IPS-18c (cell line): ENCODE measurements at regions not wholly inside any gene's neighbourhood (a gene's known extent, or its start where the extent isn't known, plus 50 kb on each side); places are given as distances from the start of the nearest gene placed in this dataset.

Experiments used
- H3K4me3 ChIP-seq: 2 replicates; pipeline ENCODE4 v1.7.0; 2013; ENCODE audit warnings: low read depth, mild to moderate bottlenecking, low read length, moderate library complexity; ENCODE audit not compliant: insufficient read depth
- H3K9me3 ChIP-seq: one replicate; pipeline ENCODE4 v1.6.1; 2013; ENCODE audit warnings: mild to moderate bottlenecking, low read length, moderate library complexity; ENCODE audit not compliant: control insufficient read depth, insufficient read depth

- no peaks in the 10 kb centered on the region for H3K9me3 ChIP-seq
- H3K4me3 ChIP-seq: no peak overlapping the region
These were observed 413.2 kb downstream of the CETN3 start for GRCh38 chr5:89996335-89996734.

- Histone ChIP-seq H3K4me3 (no peak overlapping the region), H3K9me3 (no peaks in the 10 kb centered on the region)
These were observed 415.3 kb downstream of the CETN3 start for GRCh38 chr5:89994266-89994665.

GRCh38 chr5:89992201-89992600 lies 417.4 kb downstream of the CETN3 start:
- Histone ChIP-seq H3K4me3 (no peak overlapping the region), H3K9me3 (no peaks in the 10 kb centered on the region)

GRCh38 chr5:89991592-89991991 lies 418.0 kb downstream of the CETN3 start:
- Histone ChIP-seq H3K4me3 (no peak overlapping the region), H3K9me3 (no peaks in the 10 kb centered on the region)

GRCh38 chr5:89989776-89990175 lies 419.8 kb downstream of the CETN3 start:
- no peak overlapping the region for H3K4me3 ChIP-seq

GRCh38 chr5:89988998-89989655 lies 420.4 kb downstream of the CETN3 start:
- Histone ChIP-seq H3K4me3 (no peak overlapping the region), H3K9me3 (no peaks in the 10 kb centered on the region)

More at GRCh38 chr5:89989776-89990175, 419.8 kb downstream of the CETN3 start:
- H3K9me3 ChIP-seq: no peaks in the 10 kb centered on the region

- Histone ChIP-seq H3K9me3 (no peaks in the 10 kb centered on the region), H3K4me3 (no peak overlapping the region)
These were observed 421.3 kb downstream of the CETN3 start for GRCh38 chr5:89988129-89988810.

- Histone ChIP-seq H3K4me3 (no peak overlapping the region), H3K9me3 (no peaks in the 10 kb centered on the region)
These were observed 426.3 kb downstream of the CETN3 start for GRCh38 chr5:89983216-89983615.

GRCh38 chr5:89981878-89982773 lies 427.4 kb downstream of the CETN3 start:
- Histone ChIP-seq H3K9me3 (no peaks in the 10 kb centered on the region), H3K4me3 (no peak overlapping the region)

GRCh38 chr5:89981021-89981420 lies 428.5 kb downstream of the CETN3 start:
- Histone ChIP-seq H3K4me3 (no peak overlapping the region), H3K9me3 (no peaks in the 10 kb centered on the region)

GRCh38 chr5:89973516-89973915 lies 436.0 kb downstream of the CETN3 start:
- H3K4me3 ChIP-seq: no peak overlapping the region
- H3K9me3 ChIP-seq: no peaks in the 10 kb centered on the region

GRCh38 chr5:89972901-89973300 lies 436.7 kb downstream of the CETN3 start:
- no peak overlapping the region for H3K4me3 ChIP-seq
- no peaks in the 10 kb centered on the region for H3K9me3 ChIP-seq

- Histone ChIP-seq H3K9me3 (no peaks in the 10 kb centered on the region), H3K4me3 (no peak overlapping the region)
These were observed 440.6 kb downstream of the CETN3 start for GRCh38 chr5:89968958-89969381.

- no peak overlapping the region for H3K4me3 ChIP-seq
- H3K9me3 ChIP-seq: no peaks in the 10 kb centered on the region
These were observed 441.6 kb downstream of the CETN3 start for GRCh38 chr5:89967771-89968444.

- H3K9me3 ChIP-seq: no peaks in the 10 kb centered on the region
- H3K4me3 ChIP-seq: no peak overlapping the region
These were observed 452.7 kb downstream of the CETN3 start for GRCh38 chr5:89956838-89957237.

- no peak overlapping the region for H3K4me3 ChIP-seq
- no peaks in the 10 kb centered on the region for H3K9me3 ChIP-seq
These were observed 454.6 kb downstream of the CETN3 start for GRCh38 chr5:89954916-89955315.

GRCh38 chr5:89951876-89952275 lies 457.7 kb downstream of the CETN3 start:
- H3K9me3 ChIP-seq: no peaks in the 10 kb centered on the region
- no peak overlapping the region for H3K4me3 ChIP-seq
